Nephron (organoid): ENCODE measurements at regions not wholly inside any gene's neighbourhood (a gene's known extent, or its start where the extent isn't known, plus 50 kb on each side); places are given as distances from the start of the nearest gene placed in this dataset.
"Not testable (repeated sequence)": the region's sequence is repeated elsewhere in the genome, so short reads cannot be mapped to it uniquely, and the experiment has no call there.

ENCODE experiments used
- H3K27ac Mint-ChIP-seq, 3 experiments: 2 replicates each; pipeline ENCODE4 v1.8.0; 2020; ENCODE audit warnings: mixed read lengths in 3 of 3, mild to moderate bottlenecking in 2 of 3, moderate library complexity in 1 of 3
- H3K27me3 Mint-ChIP-seq: 2 replicates; pipeline ENCODE4 v1.8.0; 2021; ENCODE audit warnings: low read depth, mild to moderate bottlenecking, moderate library complexity, mixed read lengths
- H3K36me3 Mint-ChIP-seq: 2 replicates; pipeline ENCODE4 v1.8.0; 2020; ENCODE audit warnings: low read depth, mixed read lengths
- H3K4me1 Mint-ChIP-seq: 2 replicates; pipeline ENCODE4 v1.8.0; 2020; ENCODE audit warnings: mixed read lengths
- H3K4me3 Mint-ChIP-seq, 3 experiments: 2 replicates each; pipeline ENCODE4 v1.8.0; 2020; ENCODE audit warnings: mild to moderate bottlenecking in 3 of 3, mixed read lengths in 3 of 3, moderate library complexity in 2 of 3
- H3K9me3 Mint-ChIP-seq: 2 replicates; pipeline ENCODE4 v1.8.0; 2020; ENCODE audit warnings: mixed read lengths
- TF ChIP-seq, protein P1 (sequence below), 3 experiments: fragments of 200-600 bp; sonication (generic); IDR thresholded peaks; one replicate each; pipeline ENCODE4 v1.5.0; 2021; ENCODE audit warnings: antibody characterized with exemption in 3 of 3; ENCODE audit not compliant: unreplicated experiment in 3 of 3

DNA sequence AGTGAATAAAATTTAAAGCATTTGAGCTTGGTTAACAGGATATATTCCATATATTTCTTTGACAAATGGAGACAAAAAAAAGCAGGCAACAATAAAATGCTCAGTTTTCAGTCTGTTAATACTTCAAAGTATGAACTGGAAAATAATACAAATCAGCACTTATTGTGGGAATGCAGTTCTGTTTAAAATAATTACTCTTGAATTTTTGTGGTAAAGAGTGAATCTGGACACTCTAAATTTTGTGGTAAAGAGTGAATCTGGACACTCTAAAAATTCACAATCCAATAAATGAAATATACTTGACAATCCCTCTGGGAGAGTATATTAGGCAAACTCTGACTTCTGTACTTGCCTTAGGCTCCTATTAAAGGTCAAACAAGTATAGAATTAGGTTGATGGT is 141.9 kb upstream of the RASA1 start:
- Mint-ChIP-seq H3K27me3 (no peaks in the 10 kb centered on the region), H3K36me3 (no peaks in the 10 kb centered on the region), H3K27ac (no peak overlapping the region), H3K9me3 (no peaks in the 10 kb centered on the region), H3K4me1 (no peaks in the 10 kb centered on the region), H3K4me3 (no peak overlapping the region)
- TF ChIP-seq, protein P1, sequence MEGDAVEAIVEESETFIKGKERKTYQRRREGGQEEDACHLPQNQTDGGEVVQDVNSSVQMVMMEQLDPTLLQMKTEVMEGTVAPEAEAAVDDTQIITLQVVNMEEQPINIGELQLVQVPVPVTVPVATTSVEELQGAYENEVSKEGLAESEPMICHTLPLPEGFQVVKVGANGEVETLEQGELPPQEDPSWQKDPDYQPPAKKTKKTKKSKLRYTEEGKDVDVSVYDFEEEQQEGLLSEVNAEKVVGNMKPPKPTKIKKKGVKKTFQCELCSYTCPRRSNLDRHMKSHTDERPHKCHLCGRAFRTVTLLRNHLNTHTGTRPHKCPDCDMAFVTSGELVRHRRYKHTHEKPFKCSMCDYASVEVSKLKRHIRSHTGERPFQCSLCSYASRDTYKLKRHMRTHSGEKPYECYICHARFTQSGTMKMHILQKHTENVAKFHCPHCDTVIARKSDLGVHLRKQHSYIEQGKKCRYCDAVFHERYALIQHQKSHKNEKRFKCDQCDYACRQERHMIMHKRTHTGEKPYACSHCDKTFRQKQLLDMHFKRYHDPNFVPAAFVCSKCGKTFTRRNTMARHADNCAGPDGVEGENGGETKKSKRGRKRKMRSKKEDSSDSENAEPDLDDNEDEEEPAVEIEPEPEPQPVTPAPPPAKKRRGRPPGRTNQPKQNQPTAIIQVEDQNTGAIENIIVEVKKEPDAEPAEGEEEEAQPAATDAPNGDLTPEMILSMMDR (IDR thresholded peaks at IDR 0.05; ENCODE audit: unreplicated experiment in 3 of 3) = no peak

DNA sequence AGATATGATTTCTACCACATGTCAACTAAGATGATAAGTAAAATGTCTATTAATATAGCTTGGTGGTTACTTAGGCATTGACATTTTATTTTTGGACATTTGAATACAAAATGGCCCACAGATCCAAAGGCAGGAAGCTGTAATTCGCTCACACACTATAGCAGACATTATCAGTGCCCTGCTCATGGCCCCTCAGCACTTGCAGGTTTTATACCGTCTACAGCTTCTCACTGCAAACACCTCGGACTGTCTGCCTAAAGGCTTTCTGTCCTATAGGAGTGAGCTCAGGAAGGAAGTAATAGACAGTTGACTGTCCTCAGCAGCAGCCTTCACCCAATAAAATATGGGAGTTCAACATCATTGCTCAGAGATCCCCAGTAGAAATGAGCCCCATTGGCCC is 140.8 kb upstream of the RASA1 start:
- H3K27me3 Mint-ChIP-seq = no peaks in the 10 kb centered on the region
- H3K36me3 Mint-ChIP-seq = no peaks in the 10 kb centered on the region
- H3K4me1 Mint-ChIP-seq = no peaks in the 10 kb centered on the region
- TF ChIP-seq, protein P1 (IDR thresholded peaks at IDR 0.05; ENCODE audit: unreplicated experiment in 3 of 3) = no peak
- H3K9me3 Mint-ChIP-seq = no peaks in the 10 kb centered on the region
- no peak overlapping the region for H3K4me3 Mint-ChIP-seq
- no peak overlapping the region for H3K27ac Mint-ChIP-seq

DNA sequence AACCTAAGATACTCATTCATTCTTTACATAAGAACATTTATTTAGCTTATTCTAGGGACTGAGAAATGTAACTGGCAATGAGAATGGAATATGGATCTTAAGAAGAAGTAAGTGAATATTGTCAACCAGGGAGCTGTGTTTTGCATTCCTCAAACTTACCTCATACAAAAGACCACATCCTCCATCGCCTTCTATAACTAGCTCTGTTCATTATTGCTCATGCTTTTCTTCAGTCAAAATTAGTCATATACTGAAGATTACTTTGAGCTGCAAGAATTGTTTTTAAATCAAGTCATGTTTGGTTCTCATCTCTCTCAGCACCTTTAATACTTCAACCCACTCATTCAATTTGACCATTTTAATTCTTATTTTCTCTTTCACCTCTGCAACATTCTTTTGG is 140.3 kb upstream of the RASA1 start:
- Mint-ChIP-seq H3K27me3 (no peaks in the 10 kb centered on the region), H3K9me3 (no peaks in the 10 kb centered on the region), H3K4me1 (no peaks in the 10 kb centered on the region), H3K36me3 (no peaks in the 10 kb centered on the region), H3K27ac (no peak overlapping the region), H3K4me3 (no peak overlapping the region)
- TF ChIP-seq, protein P1 (IDR thresholded peaks at IDR 0.05; ENCODE audit: unreplicated experiment in 3 of 3) = no peak

DNA sequence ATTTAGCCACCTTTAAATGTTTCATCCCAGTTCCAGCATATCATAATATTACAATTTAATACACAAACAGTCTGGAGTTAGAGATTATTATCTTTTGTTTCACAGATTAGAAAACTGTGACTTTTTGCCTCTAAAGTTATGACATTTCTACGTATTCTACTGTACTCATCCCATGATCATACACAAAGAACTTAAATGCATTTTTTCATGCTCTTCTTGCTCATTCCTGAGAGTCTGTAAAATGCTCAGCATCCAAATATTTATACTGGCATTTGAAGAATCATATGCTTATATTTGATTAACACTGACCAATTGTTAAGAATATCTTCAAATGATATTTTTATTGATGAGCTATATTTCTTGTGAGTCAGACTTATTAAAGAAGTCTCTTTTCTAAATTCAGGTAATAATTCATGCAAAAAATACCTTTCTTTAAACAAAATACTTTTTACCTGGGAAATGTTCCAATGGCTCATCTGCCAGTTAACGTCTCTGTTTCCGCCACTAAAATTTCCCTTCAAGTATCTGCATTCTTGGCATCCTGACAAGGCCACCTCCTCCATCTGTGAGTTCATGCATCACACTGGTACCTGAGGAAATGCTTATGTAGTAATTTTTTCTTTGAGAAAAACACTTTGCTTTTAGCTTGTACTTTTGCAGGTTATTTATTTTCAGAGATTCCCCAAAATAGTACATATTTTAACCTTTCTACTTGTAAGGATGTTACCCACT is 139.6 kb upstream of the RASA1 start:
- H3K27ac Mint-ChIP-seq = no peak overlapping the region
- H3K36me3 Mint-ChIP-seq = no peaks in the 10 kb centered on the region
- no peak overlapping the region for H3K4me3 Mint-ChIP-seq
- TF ChIP-seq, protein P1 (IDR thresholded peaks at IDR 0.05; ENCODE audit: unreplicated experiment in 3 of 3) = no peak
- no peaks in the 10 kb centered on the region for H3K9me3 Mint-ChIP-seq
- H3K4me1 Mint-ChIP-seq = no peaks in the 10 kb centered on the region
- no peaks in the 10 kb centered on the region for H3K27me3 Mint-ChIP-seq

DNA sequence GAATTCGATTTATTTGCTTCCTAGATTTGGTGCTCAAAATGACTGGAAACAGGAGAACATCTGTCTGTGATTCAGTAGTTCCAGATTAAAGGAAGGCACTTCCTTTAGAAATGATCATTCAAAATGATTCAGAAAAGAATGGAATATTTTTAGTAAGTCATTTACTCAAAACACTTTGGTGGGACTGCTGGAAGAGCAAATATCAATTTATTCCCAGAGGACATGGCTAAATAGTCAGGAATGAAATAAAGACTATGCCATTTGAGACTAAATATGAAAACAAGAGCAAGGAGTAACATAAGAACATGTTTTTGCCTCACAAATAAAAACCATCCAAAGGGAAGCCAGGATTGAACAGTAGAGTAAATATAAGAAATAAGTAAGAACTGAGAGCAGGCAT is 138.6 kb upstream of the RASA1 start:
- H3K9me3 Mint-ChIP-seq = no peaks in the 10 kb centered on the region
- no peak overlapping the region for H3K27ac Mint-ChIP-seq
- TF ChIP-seq, protein P1 (IDR thresholded peaks at IDR 0.05; ENCODE audit: unreplicated experiment in 3 of 3) = no peak
- H3K4me1 Mint-ChIP-seq = no peaks in the 10 kb centered on the region
- no peak overlapping the region for H3K4me3 Mint-ChIP-seq
- no peaks in the 10 kb centered on the region for H3K27me3 Mint-ChIP-seq
- no peaks in the 10 kb centered on the region for H3K36me3 Mint-ChIP-seq

DNA sequence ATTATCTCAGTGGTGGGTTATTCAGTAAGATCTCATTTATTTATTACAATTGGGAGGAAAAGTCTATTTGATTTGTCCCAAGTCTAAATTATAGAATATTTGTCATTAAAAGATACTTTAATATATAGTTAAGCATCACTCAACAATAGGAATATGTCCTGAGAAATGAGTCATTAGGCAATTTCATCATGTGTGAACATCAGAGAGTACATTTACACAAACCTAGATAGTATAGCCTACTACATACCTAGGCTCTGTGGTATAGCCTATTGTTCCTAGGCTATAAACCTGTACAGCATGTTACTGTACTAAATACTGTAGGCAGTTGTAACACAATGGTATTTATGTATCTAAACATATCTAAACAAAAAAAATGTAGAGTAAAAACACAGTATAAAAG is 135.0 kb upstream of the RASA1 start:
- Mint-ChIP-seq H3K27ac (no peak overlapping the region), H3K36me3 (no peaks in the 10 kb centered on the region), H3K4me3 (no peak overlapping the region), H3K4me1 (no peaks in the 10 kb centered on the region), H3K27me3 (no peaks in the 10 kb centered on the region), H3K9me3 (no peaks in the 10 kb centered on the region)
- TF ChIP-seq, protein P1 (IDR thresholded peaks at IDR 0.05; ENCODE audit: unreplicated experiment in 3 of 3) = no peak

DNA sequence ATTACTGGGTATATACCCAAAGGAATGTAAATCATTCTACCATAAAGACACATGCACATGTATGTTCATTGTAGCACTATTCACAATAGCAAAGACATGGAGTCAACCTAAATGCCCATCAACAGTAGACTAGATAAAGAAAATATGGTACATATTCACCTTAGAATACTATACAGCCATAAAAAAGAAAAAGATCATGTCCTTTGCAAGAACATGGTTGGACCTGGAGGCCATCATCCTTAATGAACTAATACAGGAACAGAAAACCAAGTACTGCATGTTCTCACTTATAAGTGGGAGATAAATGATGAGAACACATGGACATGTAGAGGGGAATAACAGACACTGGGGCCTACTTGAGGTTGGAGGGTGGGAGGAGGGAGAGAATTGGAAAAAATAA is 133.2 kb upstream of the RASA1 start:
- H3K27me3 Mint-ChIP-seq, H3K27ac Mint-ChIP-seq, H3K4me1 Mint-ChIP-seq, H3K4me3 Mint-ChIP-seq, H3K9me3 Mint-ChIP-seq, H3K36me3 Mint-ChIP-seq: not testable (repeated sequence)
